Fibroblast of skin of left biceps (primary cell): ENCODE measurements at regions not wholly inside any gene's neighbourhood (a gene's known extent, or its start where the extent isn't known, plus 50 kb on each side); places are given as distances from the start of the nearest gene placed in this dataset.

Experiments
- DNase-seq, 2 experiments: peaks; one replicate each; pipeline ENCODE4 v3.0.0-alpha.2; 2013; ENCODE audit warnings: low read depth in 2 of 2

DNA sequence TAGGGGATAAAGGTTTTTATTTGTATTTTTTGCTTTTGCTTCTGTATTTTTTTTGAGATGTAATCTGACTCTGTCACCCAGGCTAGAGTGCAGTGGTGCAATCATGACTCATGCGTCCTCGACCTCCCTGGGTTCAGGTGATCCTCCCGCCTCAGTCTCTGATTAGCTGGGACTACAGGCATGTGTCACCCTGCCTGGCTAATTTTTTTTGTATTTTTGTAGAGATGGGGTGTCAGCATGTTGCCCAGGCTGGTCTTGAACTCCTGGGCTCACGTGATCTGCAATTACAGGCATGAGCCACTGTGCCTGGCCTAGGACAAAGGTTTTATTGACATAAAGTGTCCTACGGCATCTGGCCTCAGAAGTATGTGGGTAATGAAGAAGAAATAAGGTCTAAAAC is 297.1 kb upstream of the C9orf72 start:
- DNase-seq: no peak

- no peak for DNase-seq
Measured at GRCh38 chr9:27880156-27880555, 306.9 kb upstream of the C9orf72 start.

DNA sequence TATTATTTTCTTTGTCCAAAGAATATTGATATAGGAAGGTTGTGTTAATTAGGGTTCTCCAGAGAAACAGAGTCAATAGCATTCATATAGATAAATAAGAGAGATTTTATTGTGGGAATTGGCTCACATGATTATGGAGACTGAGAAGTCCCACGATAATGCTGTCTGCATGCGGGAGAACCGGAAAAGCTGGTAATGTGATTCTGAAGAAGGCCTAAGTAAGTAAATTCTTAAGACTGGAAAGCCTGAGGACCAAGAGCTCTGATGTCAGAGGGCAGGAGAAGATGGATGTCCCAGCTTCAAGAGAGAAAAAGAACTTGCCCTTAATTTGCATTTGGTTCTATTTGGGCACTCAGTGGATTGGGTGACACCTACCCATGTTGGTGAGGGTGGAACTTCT is 307.4 kb upstream of the C9orf72 start:
- DNase-seq: no peak

GRCh38 chr9:27888661-27889295 is 315.5 kb upstream of the C9orf72 start:
- DNase-seq: no peak

- DNase-seq: no peak
Measured at GRCh38 chr9:27924502-27924901, 351.2 kb upstream of the C9orf72 start.

DNA sequence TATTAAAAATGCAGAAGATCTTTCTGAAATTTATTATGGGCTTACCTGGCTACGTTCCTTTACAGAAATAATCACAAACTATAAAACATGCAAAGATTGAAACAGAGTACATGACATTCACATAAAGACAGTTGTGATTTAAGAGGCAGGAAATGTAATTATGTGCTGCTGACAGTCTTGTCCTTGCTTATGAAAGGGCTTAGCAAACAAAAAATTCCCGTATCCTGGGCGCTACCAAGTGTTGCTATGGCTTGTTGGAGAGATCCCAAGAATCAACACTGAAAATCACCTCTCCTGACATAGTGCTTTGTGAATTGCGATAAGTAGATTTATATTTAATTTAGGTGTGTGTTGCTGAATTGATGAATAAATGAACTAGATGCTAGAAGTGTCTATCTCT is 352.5 kb upstream of the C9orf72 start:
- DNase-seq: no peak

GRCh38 chr9:27929841-27930240 is 356.6 kb upstream of the C9orf72 start:
- DNase-seq: no peak

GRCh38 chr9:27933210-27934025 is 360.1 kb upstream of the C9orf72 start:
- no peak for DNase-seq

DNA sequence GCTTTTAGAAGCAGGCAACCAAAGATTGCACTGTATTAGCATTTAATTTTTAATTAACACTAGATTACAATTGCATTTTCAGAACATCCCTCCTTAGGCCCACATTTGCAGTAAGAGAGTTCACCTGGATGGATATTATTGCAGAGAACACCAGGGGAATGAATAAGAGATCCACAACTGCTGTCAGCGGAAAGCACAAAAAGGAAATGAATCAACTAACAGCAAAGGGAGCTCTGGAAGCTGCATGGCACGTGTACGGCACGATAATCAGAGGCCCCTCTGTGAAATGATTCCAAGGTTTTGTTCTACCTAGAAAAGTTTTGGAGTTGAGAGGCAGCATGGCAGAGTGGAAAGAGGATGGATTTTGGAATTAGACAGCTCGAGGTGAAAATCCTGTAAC is 361.2 kb upstream of the C9orf72 start:
- DNase-seq: no peak

- DNase-seq: no peak
Measured at GRCh38 chr9:27939186-27939585, 365.9 kb upstream of the C9orf72 start.

DNA sequence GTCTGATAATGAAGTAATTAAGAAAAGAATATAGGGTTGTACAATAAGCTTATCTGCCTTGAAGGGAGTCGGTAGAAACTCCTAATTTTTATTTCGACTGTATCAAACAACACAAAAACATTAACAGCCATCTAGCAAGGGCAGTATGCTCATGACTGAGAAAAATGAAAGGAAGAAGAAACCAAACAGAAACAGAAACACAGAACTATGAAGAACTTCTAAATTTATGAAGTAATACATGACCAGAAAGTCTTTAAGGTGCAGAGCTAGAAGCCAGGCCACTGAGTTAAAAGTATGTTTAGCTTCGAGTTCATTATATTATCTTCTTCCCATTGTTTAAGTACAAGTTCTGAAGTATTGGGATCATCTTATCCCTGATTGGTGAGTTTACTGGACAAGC is 367.3 kb upstream of the C9orf72 start:
- no peak for DNase-seq

GRCh38 chr9:27943501-27943900 is 370.2 kb upstream of the C9orf72 start:
- no peak for DNase-seq

DNA sequence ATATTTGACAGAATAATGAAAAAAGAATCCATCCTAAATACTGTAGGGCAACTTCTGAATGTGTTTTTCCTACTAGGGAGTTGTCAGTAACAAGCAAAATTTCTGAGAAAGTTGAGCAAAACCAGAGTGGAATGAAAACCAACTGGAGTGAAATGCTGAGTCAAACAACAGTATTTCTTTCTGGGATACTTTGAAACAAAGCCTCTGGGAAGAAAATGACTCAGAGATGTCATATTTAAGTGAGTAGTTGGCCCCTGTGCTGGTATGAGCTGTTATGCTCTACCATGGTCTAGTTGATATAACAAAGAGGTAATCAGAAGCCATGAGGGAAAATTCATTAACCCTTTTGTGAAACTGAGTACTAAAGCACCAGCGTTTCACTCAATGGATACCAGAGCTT is 372.1 kb upstream of the C9orf72 start:
- peak; percentile 32 to 40 for DNase-seq

- no peak for DNase-seq
Measured at GRCh38 chr9:27950382-27950781, 377.1 kb upstream of the C9orf72 start.

DNA sequence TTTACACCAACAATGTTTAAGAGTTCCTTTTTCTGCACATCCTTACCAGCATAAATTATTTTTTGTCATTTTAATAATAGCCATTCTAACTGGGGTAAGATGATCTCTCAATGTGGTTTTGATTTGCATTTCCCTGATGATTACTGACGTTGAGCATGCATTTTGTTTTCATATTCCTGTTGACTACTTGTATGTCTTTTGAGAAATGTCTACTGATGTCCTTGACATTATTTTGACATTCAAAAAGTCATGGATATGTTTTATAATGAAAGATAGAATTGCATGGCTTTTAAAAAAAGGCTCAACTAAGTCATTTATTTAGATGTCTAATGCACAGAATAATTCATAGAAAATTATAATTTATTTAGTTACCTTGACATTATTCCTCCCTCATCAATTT is 381.6 kb upstream of the C9orf72 start:
- DNase-seq: no peak

DNA sequence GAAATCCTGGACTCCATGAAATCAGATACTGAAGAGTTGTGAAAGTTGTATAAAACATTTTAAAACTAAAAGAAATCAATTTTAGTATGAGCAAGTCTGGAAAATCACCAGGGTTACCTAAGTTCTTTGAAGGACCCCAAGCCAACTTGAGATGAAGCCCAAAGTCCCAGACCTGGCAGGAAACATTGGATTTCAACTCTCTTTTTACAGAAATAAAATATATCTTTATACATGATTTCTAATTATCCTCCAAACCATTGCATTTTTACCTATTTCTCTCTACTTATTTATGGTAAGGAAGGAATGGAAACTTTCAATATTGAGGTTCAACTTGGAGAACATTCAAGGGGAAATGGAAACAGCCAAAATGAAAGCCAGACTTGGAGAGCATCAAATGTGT is 390.6 kb upstream of the C9orf72 start:
- DNase-seq: no peak

GRCh38 chr9:27967210-27967609 is 393.9 kb upstream of the C9orf72 start:
- DNase-seq: no peak

DNA sequence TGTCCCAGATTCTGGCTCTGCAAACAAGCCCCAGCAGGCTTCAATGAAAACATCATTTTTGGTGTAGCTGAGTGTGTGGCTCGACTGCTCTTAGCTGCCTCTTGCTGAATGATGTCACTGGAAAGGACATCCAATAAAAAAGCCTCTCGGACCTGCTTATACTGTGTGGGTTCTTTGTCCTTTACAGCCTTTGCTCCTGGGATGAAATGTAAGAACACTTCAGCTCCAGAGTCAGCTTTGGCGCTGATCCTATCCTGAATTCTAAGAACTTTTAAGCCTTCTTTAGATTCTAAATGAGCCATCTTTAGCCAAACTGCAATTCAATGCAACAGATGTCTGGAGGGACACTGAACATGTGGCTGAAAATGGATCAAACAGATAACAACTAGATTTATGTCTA is 404.6 kb upstream of the C9orf72 start:
- DNase-seq: no peak

- DNase-seq: no peak
Measured at GRCh38 chr9:27985714-27986113, 412.4 kb upstream of the C9orf72 start.

DNA sequence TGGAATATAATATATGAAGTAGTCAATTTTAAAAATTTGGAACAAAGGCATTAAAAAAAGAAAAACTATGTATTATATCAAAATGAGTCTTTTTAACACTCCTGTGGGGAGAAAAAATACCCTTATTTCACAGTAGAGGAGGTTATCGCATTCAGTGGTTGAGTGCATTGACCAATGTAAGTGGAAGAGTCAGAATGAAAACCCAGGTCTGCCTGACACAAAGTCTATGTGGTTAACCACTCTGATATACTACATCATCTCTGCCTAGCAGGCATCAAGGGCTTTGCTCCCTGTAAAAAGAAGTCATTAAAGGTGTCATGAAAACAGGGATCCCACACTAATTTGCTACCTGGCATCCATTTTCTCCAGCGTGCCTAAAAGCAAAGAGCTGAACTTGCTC is 417.2 kb upstream of the C9orf72 start:
- DNase-seq: no peak

DNA sequence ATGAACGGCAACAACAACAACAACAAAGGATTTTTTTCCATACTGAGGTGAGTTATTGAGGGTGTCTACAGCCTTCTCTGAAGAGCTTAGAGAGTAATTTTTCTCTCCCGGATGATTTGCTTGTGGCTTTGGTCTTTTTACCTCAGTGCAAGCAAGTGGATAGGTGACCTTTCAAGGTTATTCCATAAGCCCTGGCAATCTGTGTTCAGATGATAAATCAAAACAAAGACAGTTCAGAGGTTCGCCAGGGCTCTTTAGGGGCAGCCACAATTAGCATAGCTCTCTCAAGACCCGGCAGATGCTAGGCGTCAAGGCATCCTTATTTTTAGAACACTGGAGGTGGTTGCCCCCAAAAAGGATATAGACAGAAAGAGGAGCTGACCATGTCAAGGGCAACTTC is 417.9 kb upstream of the C9orf72 start:
- no peak for DNase-seq

- DNase-seq: no peak
Measured at GRCh38 chr9:28001096-28001495, 427.8 kb upstream of the C9orf72 start.

GRCh38 chr9:28004900-28005299 is 431.6 kb upstream of the C9orf72 start:
- no peak for DNase-seq

DNA sequence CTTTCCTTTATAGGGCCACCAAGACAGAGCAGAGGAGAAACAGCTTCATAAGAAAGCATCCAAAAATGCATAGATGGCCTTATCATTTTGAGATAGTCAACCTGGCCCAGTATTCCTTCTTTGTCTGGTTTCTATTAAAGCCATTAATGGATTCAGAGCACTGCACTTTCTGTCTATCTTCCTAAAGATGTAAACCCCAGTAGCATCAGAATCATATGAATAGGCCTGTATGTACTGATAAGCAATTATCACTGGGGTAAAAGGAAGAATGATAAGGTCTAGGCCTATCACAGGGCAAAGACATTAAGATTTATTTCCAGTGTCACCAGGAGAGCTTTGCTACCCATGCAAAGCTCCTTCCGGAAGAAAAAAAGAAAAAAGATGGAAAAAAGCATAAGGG is 432.5 kb upstream of the C9orf72 start:
- DNase-seq: no peak
